Activated naive CD8-positive, alpha-beta T cell treated with anti-CD3 and anti-CD28 coated beads, Interleukin-2, amount 10 ng/mL, durations not matched to agents 7 days and 5 days (primary cell): ENCODE measurements at regions not wholly inside any gene's neighbourhood (a gene's known extent, or its start where the extent isn't known, plus 50 kb on each side); places are given as distances from the start of the nearest gene placed in this dataset.

Source experiments
- ATAC-seq: fragments of 150-1000 bp; cut with Tn5 transposase; one replicate; pipeline ENCODE4 v1.10.0; 2021; ENCODE audit warnings: low read depth, moderate library complexity
- POLR2A ChIA-PET: fragments of 350-600 bp; sonication (Branson Sonifier 250); formaldehyde crosslinking; loops from one replicate; lab custom pipeline; 2021; ENCODE audit warnings: antibody characterized with exemption; lab: Charles Lee
- DNase-seq: peaks from one replicate; pipeline ENCODE4 v3.0.0; 2021
- H3K27ac Mint-ChIP-seq: one replicate; pipeline ENCODE4 v1.8.0; 2022; ENCODE audit warnings: mild to moderate bottlenecking, mixed read lengths
- H3K27me3 Mint-ChIP-seq: one replicate; pipeline ENCODE4 v1.8.0; 2022; ENCODE audit warnings: mild to moderate bottlenecking, moderate library complexity, mixed read lengths
- H3K36me3 Mint-ChIP-seq: one replicate; pipeline ENCODE4 v1.8.0; 2021; ENCODE audit warnings: mild to moderate bottlenecking, mixed read lengths
- H3K4me1 Mint-ChIP-seq: one replicate; pipeline ENCODE4 v1.8.0; 2021; ENCODE audit warnings: mixed read lengths
- H3K4me3 Mint-ChIP-seq: one replicate; pipeline ENCODE4 v1.8.0; 2022; ENCODE audit warnings: mild to moderate bottlenecking, moderate library complexity, mixed read lengths
- H3K9me3 Mint-ChIP-seq: one replicate; pipeline ENCODE4 v1.8.0; 2021; ENCODE audit warnings: mixed read lengths

- DNase-seq (no peak), ATAC-seq (no peak)
- H3K36me3 Mint-ChIP-seq, result no peaks in the 10 kb centered on the region
- H3K27me3 Mint-ChIP-seq, result no peaks in the 10 kb centered on the region
- no peaks in the 10 kb centered on the region for H3K4me1 Mint-ChIP-seq
- no peak overlapping the region for H3K27ac Mint-ChIP-seq
- POLR2A ChIA-PET, result no interaction called here
- H3K4me3 Mint-ChIP-seq, result no peak overlapping the region
- H3K9me3 Mint-ChIP-seq, result no peaks in the 10 kb centered on the region
These were observed 108.6 kb upstream of the CCDC196 start for GRCh38 chr14:66377574-66377973.

- no peak for DNase-seq
- no peak overlapping the region for H3K4me3 Mint-ChIP-seq
- no peaks in the 10 kb centered on the region for H3K36me3 Mint-ChIP-seq
- ATAC-seq, result no peak
- no peaks in the 10 kb centered on the region for H3K4me1 Mint-ChIP-seq
- H3K27ac Mint-ChIP-seq, result no peak overlapping the region
- POLR2A ChIA-PET, result no interaction called here
- no peaks in the 10 kb centered on the region for H3K9me3 Mint-ChIP-seq
- no peaks in the 10 kb centered on the region for H3K27me3 Mint-ChIP-seq
These were observed 107.3 kb upstream of the CCDC196 start for GRCh38 chr14:66378712-66379505.

DNA sequence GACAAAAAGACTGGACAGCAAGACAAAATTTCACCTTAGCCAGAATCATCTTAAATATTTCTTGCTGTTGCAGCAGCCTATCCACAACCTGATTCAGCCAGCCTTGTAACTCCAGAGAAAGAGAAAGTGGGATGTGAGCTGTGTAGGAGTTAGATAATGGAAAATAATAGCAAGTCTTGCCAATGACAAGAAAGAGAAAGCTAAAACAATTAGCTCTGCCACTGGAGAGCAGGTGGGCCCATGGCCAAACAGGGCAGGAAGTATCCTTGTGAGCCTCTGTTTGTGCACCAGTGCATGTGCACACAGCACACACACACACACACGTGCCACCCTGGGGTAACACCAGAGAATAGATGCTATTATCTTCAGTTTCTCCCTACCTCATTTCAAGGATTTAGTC, 106.0 kb upstream of the CCDC196 start:
- POLR2A ChIA-PET, result no interaction called here
- Mint-ChIP-seq H3K27ac (no peak overlapping the region), H3K36me3 (no peaks in the 10 kb centered on the region), H3K4me1 (no peaks in the 10 kb centered on the region), H3K27me3 (no peaks in the 10 kb centered on the region), H3K9me3 (no peaks in the 10 kb centered on the region), H3K4me3 (no peak overlapping the region)
- ATAC-seq (no peak), DNase-seq (no peak)

DNA sequence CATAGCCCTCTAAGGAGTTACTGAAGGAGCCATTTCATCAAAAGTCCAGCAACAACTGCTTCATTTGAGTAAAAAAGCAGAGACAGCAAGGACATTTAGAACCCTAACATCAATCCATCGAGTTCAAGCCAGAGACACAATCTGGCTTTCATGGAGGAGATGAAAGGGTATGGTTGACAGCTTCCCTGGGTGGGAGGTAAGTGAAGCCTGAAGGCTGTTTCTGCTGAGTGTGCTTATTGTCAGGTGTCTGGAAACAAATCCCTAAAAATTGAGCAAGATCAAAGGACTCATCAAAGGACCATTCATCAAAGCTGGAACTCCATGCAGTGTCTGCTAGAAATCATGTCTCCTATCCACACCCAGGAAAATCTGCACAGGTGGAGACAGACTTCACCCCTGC, 104.4 kb upstream of the CCDC196 start:
- Mint-ChIP-seq H3K9me3 (no peaks in the 10 kb centered on the region), H3K4me1 (no peaks in the 10 kb centered on the region), H3K36me3 (no peaks in the 10 kb centered on the region), H3K27me3 (no peaks in the 10 kb centered on the region), H3K27ac (no peak overlapping the region), H3K4me3 (no peak overlapping the region)
- ATAC-seq, result no peak
- DNase-seq, result no peak
- POLR2A ChIA-PET, result no interaction called here

GRCh38 chr14:66383257-66383656, 102.9 kb upstream of the CCDC196 start:
- Mint-ChIP-seq H3K36me3 (no peaks in the 10 kb centered on the region), H3K27me3 (no peaks in the 10 kb centered on the region), H3K4me3 (no peak overlapping the region), H3K9me3 (no peaks in the 10 kb centered on the region), H3K4me1 (no peaks in the 10 kb centered on the region), H3K27ac (no peak overlapping the region)
- POLR2A ChIA-PET, result no interaction called here
- DNase-seq, result no peak
- ATAC-seq, result no peak

GRCh38 chr14:66383771-66384170, 102.4 kb upstream of the CCDC196 start:
- Mint-ChIP-seq H3K4me1 (no peaks in the 10 kb centered on the region), H3K9me3 (no peaks in the 10 kb centered on the region), H3K27ac (no peak overlapping the region), H3K27me3 (no peaks in the 10 kb centered on the region), H3K36me3 (no peaks in the 10 kb centered on the region), H3K4me3 (no peak overlapping the region)
- ATAC-seq (no peak), DNase-seq (no peak)
- POLR2A ChIA-PET, result no interaction called here

- H3K27me3 Mint-ChIP-seq, result peaks cover 3% of the 10 kb centered on the region
- POLR2A ChIA-PET, result no interaction called here
- no peak overlapping the region for H3K27ac Mint-ChIP-seq
- no peak overlapping the region for H3K4me3 Mint-ChIP-seq
- no peaks in the 10 kb centered on the region for H3K36me3 Mint-ChIP-seq
- ATAC-seq (no peak), DNase-seq (no peak)
- peaks cover 3% of the 10 kb centered on the region for H3K4me1 Mint-ChIP-seq
- H3K9me3 Mint-ChIP-seq, result no peaks in the 10 kb centered on the region
These were observed 97.7 kb upstream of the CCDC196 start for GRCh38 chr14:66388516-66388915.

GRCh38 chr14:66389481-66389880, 96.7 kb upstream of the CCDC196 start:
- no peak for DNase-seq
- POLR2A ChIA-PET, result no interaction called here
- ATAC-seq, result no peak
- H3K9me3 Mint-ChIP-seq, result no peaks in the 10 kb centered on the region
- H3K4me3 Mint-ChIP-seq, result no peak overlapping the region
- H3K27me3 Mint-ChIP-seq, result peaks cover 3% of the 10 kb centered on the region
- peaks cover 3% of the 10 kb centered on the region for H3K4me1 Mint-ChIP-seq
- H3K27ac Mint-ChIP-seq, result no peak overlapping the region
- no peaks in the 10 kb centered on the region for H3K36me3 Mint-ChIP-seq

DNA sequence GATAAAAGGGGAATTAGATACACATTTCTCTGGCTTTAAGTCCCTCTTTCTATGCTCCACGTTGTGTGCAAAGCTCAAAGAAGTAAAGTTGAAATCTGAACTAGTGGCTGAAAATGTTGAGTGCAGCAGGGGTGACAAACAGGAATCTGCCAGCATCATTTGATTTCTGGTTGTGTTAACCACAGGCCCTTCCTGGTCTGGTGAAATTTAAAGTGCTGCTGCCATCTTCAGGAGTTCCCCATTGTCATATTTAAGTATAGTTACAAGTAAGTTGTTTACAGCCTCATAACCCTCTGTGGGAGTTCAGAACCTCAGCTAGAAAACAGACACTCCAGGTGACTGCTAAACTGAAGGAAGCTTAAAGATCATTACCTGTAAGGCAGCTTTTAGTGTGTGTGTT, 90.9 kb upstream of the CCDC196 start:
- POLR2A ChIA-PET, result no interaction called here
- Mint-ChIP-seq H3K4me1 (peaks cover 7% of the 10 kb centered on the region), H3K36me3 (no peaks in the 10 kb centered on the region), H3K27ac (no peak overlapping the region), H3K4me3 (no peak overlapping the region), H3K27me3 (peaks cover 3% of the 10 kb centered on the region), H3K9me3 (no peaks in the 10 kb centered on the region)
- peak; percentile 97 for ATAC-seq
- no peak for DNase-seq

- Mint-ChIP-seq H3K27ac (no peak overlapping the region), H3K27me3 (peaks cover 3% of the 10 kb centered on the region), H3K4me1 (peaks cover 7% of the 10 kb centered on the region), H3K36me3 (no peaks in the 10 kb centered on the region), H3K9me3 (no peaks in the 10 kb centered on the region), H3K4me3 (no peak overlapping the region)
- DNase-seq (no peak), ATAC-seq (no peak)
- POLR2A ChIA-PET, result no interaction called here
These were observed 90.0 kb upstream of the CCDC196 start for GRCh38 chr14:66396164-66396563.

GRCh38 chr14:66398437-66398836, 87.7 kb upstream of the CCDC196 start:
- POLR2A ChIA-PET, result no interaction called here
- Mint-ChIP-seq H3K27me3 (no peaks in the 10 kb centered on the region), H3K36me3 (no peaks in the 10 kb centered on the region), H3K4me1 (peaks cover 7% of the 10 kb centered on the region), H3K4me3 (no peak overlapping the region), H3K27ac (no peak overlapping the region), H3K9me3 (no peaks in the 10 kb centered on the region)
- DNase-seq (no peak), ATAC-seq (no peak)

DNA sequence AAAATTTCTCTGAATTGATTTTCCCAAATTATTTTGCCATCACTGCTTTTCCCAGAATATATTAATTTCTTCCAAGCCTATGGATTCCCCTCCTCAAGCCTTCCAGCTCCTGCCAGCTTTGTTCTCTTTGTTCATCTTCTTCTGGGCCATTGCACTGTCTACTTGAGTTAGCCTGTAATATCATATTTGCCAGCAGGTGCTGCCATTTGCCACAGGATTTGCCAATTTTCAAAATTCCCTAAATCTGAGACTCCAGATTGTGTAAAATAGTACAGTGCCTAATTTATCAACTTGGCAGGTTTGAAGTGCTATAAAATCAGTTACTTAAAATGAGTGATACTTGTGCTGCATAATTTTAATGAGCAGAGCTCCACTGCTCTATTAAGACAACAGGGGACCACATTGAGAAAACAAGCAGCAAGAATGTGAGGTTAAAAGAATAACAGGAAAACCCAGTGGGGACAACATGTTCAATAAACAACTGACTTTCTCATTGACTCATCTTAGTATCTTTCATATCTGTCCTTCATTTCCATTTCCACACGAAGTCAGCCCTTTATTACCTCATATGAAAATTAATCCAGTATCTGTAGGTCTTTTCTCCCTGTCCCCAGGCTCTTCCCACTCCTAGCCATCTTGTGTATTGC, 84.6 kb upstream of the CCDC196 start:
- POLR2A ChIA-PET, result no interaction called here
- Mint-ChIP-seq H3K9me3 (no peaks in the 10 kb centered on the region), H3K27me3 (no peaks in the 10 kb centered on the region), H3K36me3 (no peaks in the 10 kb centered on the region), H3K4me1 (no peaks in the 10 kb centered on the region), H3K4me3 (no peak overlapping the region), H3K27ac (no peak overlapping the region)
- DNase-seq (no peak), ATAC-seq (no peak)

GRCh38 chr14:66403183-66403582, 83.0 kb upstream of the CCDC196 start:
- POLR2A ChIA-PET, result interaction anchor here (0.8 kb wide), 1 partner anchor 44 kb away, joined by 3 read pairs; no protein-coding TSS in a partner anchor
- no peak overlapping the region for H3K4me3 Mint-ChIP-seq
- H3K36me3 Mint-ChIP-seq, result no peaks in the 10 kb centered on the region
- H3K27me3 Mint-ChIP-seq, result no peaks in the 10 kb centered on the region
- no peaks in the 10 kb centered on the region for H3K9me3 Mint-ChIP-seq
- ATAC-seq (peak; percentile 54), DNase-seq (no peak)
- H3K27ac Mint-ChIP-seq, result no peak overlapping the region
- H3K4me1 Mint-ChIP-seq, result no peaks in the 10 kb centered on the region

- H3K27me3 Mint-ChIP-seq, result no peaks in the 10 kb centered on the region
- ATAC-seq (no peak), DNase-seq (no peak)
- POLR2A ChIA-PET, result interaction anchor here (0.6 kb wide), 1 partner anchor 714 kb away, joined by 3 read pairs; no protein-coding TSS in a partner anchor
- no peaks in the 10 kb centered on the region for H3K4me1 Mint-ChIP-seq
- no peak overlapping the region for H3K4me3 Mint-ChIP-seq
- no peak overlapping the region for H3K27ac Mint-ChIP-seq
- H3K36me3 Mint-ChIP-seq, result no peaks in the 10 kb centered on the region
- H3K9me3 Mint-ChIP-seq, result no peaks in the 10 kb centered on the region
These were observed 82.1 kb upstream of the CCDC196 start for GRCh38 chr14:66404051-66404545.
